Aorta (tissue), 5 donors: ENCODE measurements at regions not wholly inside any gene's neighbourhood (a gene's known extent, or its start where the extent isn't known, plus 50 kb on each side); places are given as distances from the start of the nearest gene placed in this dataset.
"Not testable (repeated sequence)": the region's sequence is repeated elsewhere in the genome, so short reads cannot be mapped to it uniquely, and the experiment has no call there.

Source experiments
- ATAC-seq: fragments of 200-7000 bp; cut with Tn5 transposase; one replicate; pipeline ENCODE4 v1.9.1; 2022; ENCODE audit warnings: moderate library complexity; ENCODE audit not compliant: low FRiP score
- DNase-seq, 2 donors: peaks; one replicate each; pipeline ENCODE4 v3.0.0-alpha.2; 2020
- H3K27ac ChIP-seq, 2 donors: one replicate each; pipeline ENCODE4 v1.5.1; 2013; ENCODE audit warnings: low read length in 2 of 2, mild to moderate bottlenecking in 2 of 2, moderate library complexity in 2 of 2, control low read depth in 1 of 2, inconsistent platforms in 1 of 2, low read depth in 1 of 2
- H3K27me3 ChIP-seq, 2 donors: one replicate each; pipeline ENCODE4 v1.6.1; 2013; ENCODE audit warnings: control low read depth in 1 of 2, low read length in 1 of 2, mild to moderate bottlenecking in 1 of 2, moderate library complexity in 1 of 2; ENCODE audit not compliant: insufficient read depth in 2 of 2, control insufficient read depth in 1 of 2
- H3K36me3 ChIP-seq, 2 donors: one replicate each; pipeline ENCODE4 v1.6.1; 2013; ENCODE audit warnings: control low read depth in 1 of 2, low read length in 1 of 2, mild to moderate bottlenecking in 1 of 2; ENCODE audit not compliant: insufficient read depth in 2 of 2, control insufficient read depth in 1 of 2
- H3K4me1 ChIP-seq, 2 donors: one replicate each; pipeline ENCODE4 v1.6.1; 2013; ENCODE audit warnings: low read length in 2 of 2, control low read depth in 1 of 2, mild to moderate bottlenecking in 1 of 2, moderate library complexity in 1 of 2; ENCODE audit not compliant: insufficient read depth in 2 of 2, control insufficient read depth in 1 of 2
- H3K4me3 ChIP-seq, 2 donors: one replicate each; pipeline ENCODE4 v1.5.1; 2013; ENCODE audit warnings: low read length in 2 of 2, control low read depth in 1 of 2, mild to moderate bottlenecking in 1 of 2
- H3K9me3 ChIP-seq: one replicate; pipeline ENCODE4 v1.6.1; 2013; ENCODE audit warnings: mild to moderate bottlenecking, low read length; ENCODE audit not compliant: control insufficient read depth
- WGBS, 2 donors: extraction: QIAGEN DNeasy Blood & Tissue Kit; methylation state at CpG; one replicate each; pipeline ENCODE4 v1.1.7; 2013; 5-methylcytosine and 5-hydroxymethylcytosine counted together
- intact Hi-C, 2 donors: fragments of 100-400 bp; cut with DNase I; formaldehyde crosslinking; loops; one replicate each; pipeline versions ENCODE4 v1.14.2 to v1.15.0; 2022
- donor health status: healthy with polysubstance abuse.
- donor health status: Bipolar disorder and iron deficiency.
- donor health status: DM: no; HTN: no; CAD: no.
- donor health status: DM: no; HTN: no; CAD: no.
- donor health status: DM: yes; HTN: yes; CAD: no.

DNA sequence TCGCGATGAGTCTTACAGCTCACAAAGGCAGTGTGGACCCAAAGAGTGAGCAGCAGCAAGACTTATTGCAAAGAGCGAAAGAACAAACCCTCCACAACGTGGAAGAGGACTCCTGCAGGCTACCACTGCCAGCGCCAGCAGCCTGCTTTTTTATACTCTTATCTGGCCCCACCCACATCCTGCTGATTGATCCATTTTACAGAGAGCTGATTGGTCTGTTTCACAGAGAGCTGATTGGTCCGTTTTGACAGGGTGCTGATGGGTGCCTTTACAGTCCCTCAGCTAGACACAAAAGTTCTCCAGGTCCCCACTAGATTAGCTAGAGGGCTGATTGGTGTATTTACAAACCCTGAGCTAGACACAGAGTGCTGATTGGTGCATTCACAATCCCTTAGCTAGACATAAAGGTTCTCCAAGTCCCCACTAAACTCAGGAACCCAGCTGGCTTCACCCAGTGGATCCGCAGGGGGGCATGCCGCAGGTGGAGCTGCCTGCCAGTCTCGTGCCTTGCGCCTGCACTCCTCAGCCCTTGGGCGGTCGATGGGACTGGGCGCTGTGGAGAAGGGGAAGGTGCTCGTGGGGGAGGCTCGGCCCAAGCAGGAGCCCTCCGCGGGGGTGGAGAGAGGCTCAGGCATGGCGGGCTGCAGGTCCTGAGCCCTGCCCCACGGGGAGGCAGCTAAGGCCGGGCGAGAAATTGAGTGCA, 75.7 kb downstream of the QDPR start:
- DNase-seq, intact Hi-C loops, H3K27me3 ChIP-seq, H3K27ac ChIP-seq, ATAC-seq, H3K4me1 ChIP-seq, H3K36me3 ChIP-seq, H3K9me3 ChIP-seq, H3K4me3 ChIP-seq: not testable (repeated sequence)
- WGBS, 2 donors: 90% methylated on average over 18 to 21 of the region's 21 CpGs

- Histone ChIP-seq H3K9me3 (peaks cover 2% of the 10 kb centered on the region), H3K36me3 (no peaks in the 10 kb centered on the region), H3K4me1 (no peaks in the 10 kb centered on the region), H3K27me3 (no peaks in the 10 kb centered on the region), H3K27ac (no peak overlapping the region), H3K4me3 (no peak overlapping the region)
- intact Hi-C loops: no loop called here
- ATAC-seq (no peak), DNase-seq (no peak)
- 87 to 91% methylated on average over 5 of the region's 5 CpGs for WGBS, 2 donors
These were observed 78.1 kb downstream of the QDPR start for GRCh38 chr4:17433827-17434226.

DNA sequence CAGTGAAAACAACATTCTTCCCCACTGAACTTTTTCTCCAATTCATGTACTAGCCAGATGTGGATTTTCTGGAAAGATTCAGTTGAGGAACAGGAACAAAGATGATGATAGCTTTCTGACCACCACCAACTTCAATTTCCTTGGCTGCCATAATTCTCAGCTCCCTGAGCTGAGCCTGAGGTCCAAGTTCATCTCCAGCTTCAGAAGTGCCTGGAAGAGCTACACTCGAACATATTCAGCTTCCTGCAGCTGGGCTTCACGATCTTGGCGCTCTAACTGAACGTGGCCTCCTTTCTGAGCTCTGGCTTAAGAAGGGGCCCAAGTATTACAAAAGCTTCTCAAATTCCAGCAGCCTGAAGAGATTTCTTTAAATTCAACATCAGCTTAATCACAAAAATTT, 83.9 kb downstream of the QDPR start:
- no peak overlapping the region for H3K4me3 ChIP-seq
- ATAC-seq: no peak
- no peaks in the 10 kb centered on the region for H3K27me3 ChIP-seq
- peaks cover 3% of the 10 kb centered on the region for H3K9me3 ChIP-seq
- no peaks in the 10 kb centered on the region for H3K36me3 ChIP-seq
- no peak overlapping the region for H3K27ac ChIP-seq
- no peaks in the 10 kb centered on the region for H3K4me1 ChIP-seq
- 78% methylated on average over 4 of the region's 4 CpGs for WGBS, 2 donors
- DNase-seq: no peak
- intact Hi-C loops: no loop called here

- 53 to 63% methylated on average over 5 of the region's 5 CpGs for whole genome bisulfite sequencing, 2 donors
- DNase-seq (no peak), ATAC-seq (no peak)
- Histone ChIP-seq H3K36me3 (no peaks in the 10 kb centered on the region), H3K4me3 (no peak overlapping the region), H3K27me3 (no peaks in the 10 kb centered on the region), H3K4me1 (no peaks in the 10 kb centered on the region), H3K27ac (no peak overlapping the region), H3K9me3 (peaks cover 3% of the 10 kb centered on the region)
- intact Hi-C loops: no loop called here
These were observed 85.7 kb downstream of the QDPR start for GRCh38 chr4:17426222-17426621.

DNA sequence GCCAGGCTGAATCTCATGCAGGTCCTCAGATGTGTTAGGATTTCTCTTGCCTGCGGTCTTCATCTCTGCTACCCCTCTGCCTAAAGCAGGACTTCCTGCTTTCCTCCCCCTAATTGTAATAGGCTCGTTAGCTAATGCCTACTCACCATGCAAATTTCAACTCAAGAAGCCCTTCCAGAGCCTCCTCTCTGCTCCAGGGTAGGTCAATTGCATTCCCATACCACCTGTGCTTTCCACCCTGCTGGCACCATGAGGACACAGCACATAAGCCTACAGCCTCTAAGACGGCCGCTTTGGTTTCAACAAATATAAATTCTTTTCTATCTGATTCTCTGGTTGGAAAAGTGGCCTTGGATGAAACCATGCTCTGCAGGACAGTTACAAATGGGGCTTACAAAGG, 93.9 kb downstream of the QDPR start:
- 67 to 77% methylated on average over 4 of the region's 4 CpGs for WGBS, 2 donors
- Histone ChIP-seq H3K9me3 (peaks cover 3% of the 10 kb centered on the region), H3K4me3 (no peak overlapping the region), H3K27me3 (no peaks in the 10 kb centered on the region), H3K4me1 (no peaks in the 10 kb centered on the region), H3K36me3 (no peaks in the 10 kb centered on the region), H3K27ac (no peak overlapping the region)
- intact Hi-C loops: no loop called here
- DNase-seq: no peak
- ATAC-seq: no peak

DNA sequence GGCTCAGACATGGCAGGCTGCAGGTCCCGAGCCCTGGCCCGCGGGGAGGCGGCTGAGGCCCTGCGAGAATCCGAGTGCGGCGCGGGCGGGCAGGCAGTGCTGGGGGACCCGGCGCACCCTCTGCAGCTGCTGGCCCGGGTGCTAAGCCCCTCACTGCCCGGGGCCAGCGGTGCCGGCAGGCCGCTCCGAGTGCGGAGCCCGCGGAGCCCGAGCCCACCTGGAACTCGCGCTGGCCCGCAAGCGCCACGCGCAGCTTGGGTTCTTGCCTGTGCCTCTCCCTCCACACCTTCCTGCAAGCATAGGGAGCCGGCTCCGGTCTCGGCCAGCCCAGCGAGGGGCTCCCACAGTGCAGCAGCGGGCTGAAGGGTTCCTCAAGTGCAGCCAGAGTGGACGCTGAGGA, 97.5 kb downstream of the QDPR start:
- Histone ChIP-seq H3K9me3 (peaks cover 3% of the 10 kb centered on the region), H3K4me3 (no peak overlapping the region), H3K36me3 (no peaks in the 10 kb centered on the region), H3K27ac (no peak overlapping the region), H3K27me3 (no peaks in the 10 kb centered on the region), H3K4me1 (no peaks in the 10 kb centered on the region)
- 93 to 95% methylated on average over 32 to 34 of the region's 34 CpGs for WGBS, 2 donors
- ATAC-seq: no peak
- intact Hi-C loops: no loop called here
- no peak for DNase-seq

DNA sequence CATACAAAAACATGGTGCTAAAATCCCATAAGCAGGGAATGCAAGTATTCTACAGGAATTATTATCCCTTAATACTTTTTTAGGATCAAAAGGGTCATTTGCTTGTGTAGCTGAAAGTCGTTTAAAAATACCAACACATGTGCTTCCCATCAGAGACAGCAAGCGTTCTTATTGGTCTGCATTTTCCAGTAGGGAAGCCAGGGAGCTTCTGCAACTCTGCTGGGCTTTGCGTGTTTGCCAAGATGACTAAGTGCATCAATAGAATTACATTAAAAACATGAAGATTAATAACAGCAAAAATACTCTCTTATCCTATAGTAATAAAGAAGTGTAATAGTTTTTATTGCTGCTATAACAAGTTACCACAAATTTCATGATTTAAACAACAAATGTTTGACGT, 111.2 kb downstream of the QDPR start:
- intact Hi-C loops: no loop called here

GRCh38 chr4:17398805-17399204, 113.1 kb downstream of the QDPR start:
- H3K4me1 ChIP-seq: no peaks in the 10 kb centered on the region
- WGBS, 2 donors: 90 to 94% methylated on average over 3 of the region's 3 CpGs
- no peak overlapping the region for H3K4me3 ChIP-seq
- ATAC-seq (no peak), DNase-seq (no peak)
- H3K27ac ChIP-seq: no peak overlapping the region
- no peaks in the 10 kb centered on the region for H3K36me3 ChIP-seq
- intact Hi-C loops: no loop called here
- H3K9me3 ChIP-seq: no peaks in the 10 kb centered on the region
- H3K27me3 ChIP-seq: no peaks in the 10 kb centered on the region

More for the DNA sequence above, 111.2 kb downstream of the QDPR start:
- Histone ChIP-seq H3K9me3 (no peaks in the 10 kb centered on the region), H3K4me3 (no peak overlapping the region), H3K4me1 (no peaks in the 10 kb centered on the region), H3K27ac (no peak overlapping the region), H3K36me3 (no peaks in the 10 kb centered on the region), H3K27me3 (no peaks in the 10 kb centered on the region)
- ATAC-seq (no peak), DNase-seq (no peak)
- WGBS, 2 donors: 67 to 73% methylated on average over 4 of the region's 4 CpGs

DNA sequence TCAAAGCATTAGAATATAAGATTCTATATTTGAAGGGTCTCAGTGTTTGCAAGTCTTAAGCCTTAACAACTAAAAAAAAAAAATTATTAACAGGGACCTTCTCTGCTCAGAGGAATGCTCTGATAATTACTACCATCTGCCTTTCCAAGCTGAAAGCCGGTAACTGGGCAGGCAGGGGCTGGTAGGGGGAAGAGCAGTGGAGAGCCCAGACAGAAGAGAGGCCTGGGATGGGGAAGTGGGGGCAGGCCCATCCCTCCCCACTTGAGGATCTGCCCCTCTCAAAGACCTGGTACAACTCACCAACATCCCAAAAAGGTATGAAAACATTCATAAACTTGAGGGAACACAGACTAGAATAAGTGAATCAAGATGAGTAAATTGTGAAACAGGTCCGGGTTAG, 113.9 kb downstream of the QDPR start:
- DNase-seq: no peak
- intact Hi-C loops: no loop called here
- H3K4me1 ChIP-seq: no peaks in the 10 kb centered on the region
- no peak overlapping the region for H3K27ac ChIP-seq
- no peak overlapping the region for H3K4me3 ChIP-seq
- WGBS, 2 donors: 68 to 79% methylated on average over 2 of the region's 2 CpGs
- H3K9me3 ChIP-seq: no peaks in the 10 kb centered on the region
- no peak for ATAC-seq
- no peaks in the 10 kb centered on the region for H3K27me3 ChIP-seq
- no peaks in the 10 kb centered on the region for H3K36me3 ChIP-seq
